ENCODE measurements at regions not wholly inside any gene's neighbourhood (a gene's known extent, or its start where the extent isn't known, plus 50 kb on each side); places are given as distances from the start of the nearest gene placed in this dataset.
"Not testable (repeated sequence)": the region's sequence is repeated elsewhere in the genome, so short reads cannot be mapped to it uniquely, and the experiment has no call there.

GRCh38 chr10:55174419-55174818, 373.4 kb upstream of the PCDH15 start:
- Mint-ChIP-seq H3K36me3 (ENCODE audit: insufficient read depth) (no peaks in the 10 kb centered on the region), H3K4me3 (ENCODE audit: low read depth) (no peak overlapping the region), H3K27me3 (no peaks in the 10 kb centered on the region), H3K4me1 (ENCODE audit: low read depth) (no peaks in the 10 kb centered on the region), H3K27ac (no peak overlapping the region), H3K9me3 (ENCODE audit: low read depth) (peaks cover 5% of the 10 kb centered on the region)
- TF ChIP-seq CTCF (IDR thresholded peaks at IDR 0.05; ENCODE audit: unreplicated experiment) = peak; percentile 36
- DNase-seq (ENCODE audit: low spot score, unreplicated experiment) = no peak

DNA sequence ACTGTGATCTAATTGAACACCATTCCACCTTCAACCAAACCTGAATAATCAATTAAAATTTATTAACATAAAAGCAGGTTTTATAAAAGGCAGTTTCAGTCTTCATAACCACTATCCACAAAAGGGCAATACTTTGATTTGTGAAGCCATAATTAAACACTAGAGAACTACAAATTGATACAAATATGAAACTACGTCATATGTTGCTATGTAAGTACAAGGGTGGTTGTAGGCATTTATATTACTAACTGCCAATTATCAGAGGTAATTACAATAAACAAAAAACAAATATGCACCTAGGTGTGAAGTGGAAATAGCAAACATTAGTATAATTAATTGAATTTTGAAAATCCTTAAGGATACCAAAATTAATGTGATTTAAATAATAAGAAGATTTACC, 368.5 kb upstream of the PCDH15 start:
- Mint-ChIP-seq H3K4me1 (ENCODE audit: low read depth) (no peaks in the 10 kb centered on the region), H3K27ac (no peak overlapping the region), H3K9me3 (ENCODE audit: low read depth) (no peaks in the 10 kb centered on the region), H3K4me3 (ENCODE audit: low read depth) (no peak overlapping the region), H3K36me3 (ENCODE audit: insufficient read depth) (no peaks in the 10 kb centered on the region), H3K27me3 (no peaks in the 10 kb centered on the region)
- DNase-seq (ENCODE audit: low spot score, unreplicated experiment) = no peak
- no peak for TF ChIP-seq CTCF (IDR thresholded peaks at IDR 0.05; ENCODE audit: unreplicated experiment)

- Mint-ChIP-seq H3K36me3 (ENCODE audit: insufficient read depth) (no peaks in the 10 kb centered on the region), H3K4me1 (ENCODE audit: low read depth) (no peaks in the 10 kb centered on the region), H3K27ac (no peak overlapping the region), H3K9me3 (ENCODE audit: low read depth) (no peaks in the 10 kb centered on the region), H3K4me3 (ENCODE audit: low read depth) (no peak overlapping the region), H3K27me3 (no peaks in the 10 kb centered on the region)
- no peak for TF ChIP-seq CTCF (IDR thresholded peaks at IDR 0.05; ENCODE audit: unreplicated experiment)
- no peak for DNase-seq (ENCODE audit: low spot score, unreplicated experiment)
These were observed 367.3 kb upstream of the PCDH15 start for GRCh38 chr10:55168343-55168742.

- Mint-ChIP-seq H3K4me3 (ENCODE audit: low read depth) (no peak overlapping the region), H3K36me3 (ENCODE audit: insufficient read depth) (no peaks in the 10 kb centered on the region), H3K27me3 (no peaks in the 10 kb centered on the region), H3K9me3 (ENCODE audit: low read depth) (no peaks in the 10 kb centered on the region), H3K27ac (no peak overlapping the region), H3K4me1 (ENCODE audit: low read depth) (no peaks in the 10 kb centered on the region)
- no peak for TF ChIP-seq CTCF (IDR thresholded peaks at IDR 0.05; ENCODE audit: unreplicated experiment)
- no peak for DNase-seq (ENCODE audit: low spot score, unreplicated experiment)
These were observed 362.5 kb upstream of the PCDH15 start for GRCh38 chr10:55163388-55163979.

DNA sequence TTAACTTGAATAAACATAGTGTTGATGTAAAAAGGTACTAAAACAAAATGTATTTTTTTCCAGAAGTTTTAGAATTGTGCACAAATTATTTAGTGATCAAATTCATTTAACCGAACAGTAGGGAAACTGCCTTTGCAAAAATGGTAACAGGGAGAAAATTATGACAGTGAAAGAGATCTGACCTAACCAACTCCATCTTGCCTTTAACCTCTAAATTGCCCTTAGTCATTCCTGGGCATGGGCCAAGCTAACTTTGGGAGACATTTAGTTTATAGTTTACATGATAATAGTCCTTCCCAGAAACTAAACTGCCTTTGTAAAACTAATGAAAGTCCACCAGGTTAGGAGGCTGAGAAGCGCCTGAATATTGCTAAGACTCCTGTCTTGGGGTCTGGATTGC, 361.3 kb upstream of the PCDH15 start:
- H3K4me3 Mint-ChIP-seq (ENCODE audit: low read depth); H3K27ac Mint-ChIP-seq; DNase-seq (ENCODE audit: low spot score, unreplicated experiment); H3K9me3 Mint-ChIP-seq (ENCODE audit: low read depth); H3K4me1 Mint-ChIP-seq (ENCODE audit: low read depth); H3K27me3 Mint-ChIP-seq; H3K36me3 Mint-ChIP-seq (ENCODE audit: insufficient read depth): not testable (repeated sequence)

- Mint-ChIP-seq H3K36me3 (ENCODE audit: insufficient read depth) (no peaks in the 10 kb centered on the region), H3K9me3 (ENCODE audit: low read depth) (no peaks in the 10 kb centered on the region), H3K27ac (no peak overlapping the region), H3K4me3 (ENCODE audit: low read depth) (no peak overlapping the region), H3K27me3 (no peaks in the 10 kb centered on the region), H3K4me1 (ENCODE audit: low read depth) (no peaks in the 10 kb centered on the region)
- no peak for TF ChIP-seq CTCF (IDR thresholded peaks at IDR 0.05; ENCODE audit: unreplicated experiment)
- no peak for DNase-seq (ENCODE audit: low spot score, unreplicated experiment)
These were observed 359.7 kb upstream of the PCDH15 start for GRCh38 chr10:55160655-55161283.
